ENCODE measurements at regions not wholly inside any gene's neighbourhood (a gene's known extent, or its start where the extent isn't known, plus 50 kb on each side); places are given as distances from the start of the nearest gene placed in this dataset.

GRCh38 chr13:107475753-107476453, 739.4 kb downstream of the LIG4 start:
- DNase-seq (ENCODE audit: low spot score), result no peak

DNA sequence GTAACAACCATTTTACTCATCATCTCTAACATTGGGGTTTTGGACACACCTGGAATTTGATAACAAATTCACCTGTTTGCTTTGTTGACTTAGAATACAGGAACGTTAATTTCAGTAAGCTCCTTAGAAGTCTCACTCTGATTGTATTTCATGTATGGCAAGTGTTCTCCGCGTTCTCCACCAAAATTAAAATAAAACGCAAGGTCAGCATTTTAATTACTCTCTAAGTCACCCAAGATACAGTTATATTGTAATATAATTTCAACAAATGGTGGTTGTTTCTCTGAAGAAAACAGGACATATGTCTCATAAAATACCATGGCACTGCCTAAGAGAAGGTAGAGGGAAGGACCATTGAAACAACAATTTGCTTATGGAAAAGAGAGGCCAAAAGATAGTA, 742.1 kb downstream of the LIG4 start:
- DNase-seq (ENCODE audit: low spot score), result no peak

- no peak for DNase-seq (ENCODE audit: low spot score)
Observed at GRCh38 chr13:107466326-107467099, 748.8 kb downstream of the LIG4 start.

- no peak for DNase-seq (ENCODE audit: low spot score)
Observed at GRCh38 chr13:107462501-107462900, 752.8 kb downstream of the LIG4 start.

DNA sequence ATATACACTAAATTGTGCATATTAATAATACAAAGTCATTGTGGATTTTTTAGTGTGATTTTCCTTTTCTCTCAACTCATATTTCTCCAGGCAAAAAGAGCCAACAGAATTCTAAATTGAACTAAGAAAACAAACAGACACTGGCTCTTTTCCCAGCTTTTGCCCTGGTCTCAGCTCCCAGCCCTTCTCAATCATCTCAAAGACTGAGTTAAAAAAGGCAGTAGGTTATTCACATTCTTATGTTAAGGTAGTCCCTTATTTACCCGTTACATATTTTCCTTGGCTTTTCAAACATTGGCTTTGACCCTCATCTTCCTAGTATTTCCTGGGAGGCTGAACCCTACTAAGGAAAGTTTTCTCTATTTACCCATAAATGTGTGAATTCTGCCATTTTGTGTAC, 753.6 kb downstream of the LIG4 start:
- no peak for DNase-seq (ENCODE audit: low spot score)

DNA sequence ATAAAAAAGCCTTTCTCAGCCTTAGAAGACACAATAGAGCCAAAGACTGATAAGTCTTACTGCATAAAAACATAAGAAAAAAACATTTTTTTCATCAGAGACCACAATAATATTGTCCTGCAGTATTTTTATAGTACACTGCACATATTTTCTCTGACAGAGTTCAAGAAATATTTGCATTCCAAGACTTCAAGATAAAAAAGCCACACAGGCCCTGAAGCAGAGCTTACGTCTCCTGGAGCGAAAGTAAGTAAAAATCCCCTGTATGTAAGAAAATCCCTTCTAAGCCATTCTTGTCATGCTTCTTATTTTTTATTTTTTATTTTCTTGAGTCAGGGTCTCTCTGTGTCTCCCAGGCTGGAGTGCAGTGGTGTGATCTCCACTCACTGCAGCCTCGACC, 755.9 kb downstream of the LIG4 start:
- no peak for DNase-seq (ENCODE audit: low spot score)

DNA sequence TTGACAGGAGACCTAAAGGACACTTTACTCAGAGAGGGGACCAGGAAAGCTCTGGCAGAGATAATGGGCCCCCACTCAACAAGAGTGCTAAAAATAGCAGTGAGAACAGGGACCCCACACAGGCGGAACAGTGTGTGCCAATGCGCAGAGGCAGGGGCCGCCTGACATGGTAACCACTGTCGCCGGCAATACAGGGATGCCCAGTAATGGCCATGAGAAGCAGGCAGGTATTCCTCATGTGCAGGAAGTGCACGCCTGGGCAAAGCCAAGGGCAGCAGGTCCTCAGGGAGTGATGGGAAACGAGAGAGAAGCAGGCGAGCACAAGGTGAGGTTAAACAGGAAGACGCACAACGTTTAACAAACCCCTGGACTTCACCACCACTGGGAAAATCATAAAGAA, 757.1 kb downstream of the LIG4 start:
- no peak for DNase-seq (ENCODE audit: low spot score)

DNA sequence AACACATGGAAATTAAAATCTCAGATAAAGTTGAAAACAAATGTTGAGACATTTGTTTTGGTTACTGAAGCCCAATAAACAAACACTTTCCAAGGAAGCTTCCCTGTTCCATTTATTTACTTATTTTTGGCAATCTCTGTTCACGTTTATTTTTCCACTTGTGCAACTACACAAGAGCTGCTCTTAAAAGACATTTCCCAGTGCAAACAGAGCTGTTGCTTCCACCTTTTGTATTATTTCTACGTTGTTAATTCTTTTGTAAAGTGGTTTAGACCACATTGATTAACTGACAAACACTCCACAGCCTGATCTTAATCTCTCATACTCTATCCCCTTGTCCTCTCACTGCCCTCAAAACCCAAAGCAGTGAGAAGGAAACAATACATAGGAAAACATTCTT, 757.6 kb downstream of the LIG4 start:
- DNase-seq (ENCODE audit: low spot score), result no peak

DNA sequence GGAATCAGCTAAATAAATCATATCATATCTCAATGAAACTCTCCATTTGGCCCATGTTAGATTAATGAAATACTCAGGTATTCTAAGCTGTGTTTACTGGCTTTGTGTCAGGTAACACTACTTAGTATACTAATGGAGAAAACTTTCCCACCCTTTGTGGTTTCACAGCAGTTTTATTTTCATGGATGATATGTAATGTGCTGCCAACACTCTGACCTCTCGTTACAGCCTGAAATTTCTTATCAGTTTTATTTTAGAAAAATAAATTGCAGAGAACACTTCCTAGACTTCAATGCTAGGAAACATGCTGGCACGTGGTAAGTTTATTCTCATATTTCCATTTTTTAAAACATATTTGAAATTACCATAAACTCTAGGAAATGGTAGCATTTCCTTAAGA, 758.9 kb downstream of the LIG4 start:
- DNase-seq (ENCODE audit: low spot score), result no peak

DNA sequence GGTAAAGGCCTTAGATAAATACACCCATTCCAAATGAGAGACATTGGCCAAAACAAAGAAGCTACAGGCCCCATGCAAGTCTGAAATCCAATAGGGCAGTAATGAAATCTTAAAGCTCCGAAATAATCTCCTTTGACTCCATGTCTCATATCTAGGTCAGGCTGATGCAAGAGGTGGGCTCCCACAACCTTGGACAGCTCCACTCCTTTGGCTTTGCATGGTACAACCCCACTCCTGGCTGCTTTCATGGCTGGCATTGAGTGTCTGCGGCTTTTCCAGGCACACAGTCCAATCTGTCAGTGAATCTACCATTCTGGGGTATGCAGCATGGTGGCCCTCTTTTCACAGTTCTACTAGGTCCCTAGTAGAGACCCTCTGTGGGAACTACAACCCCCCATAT, 762.5 kb downstream of the LIG4 start:
- no peak for DNase-seq (ENCODE audit: low spot score)

DNA sequence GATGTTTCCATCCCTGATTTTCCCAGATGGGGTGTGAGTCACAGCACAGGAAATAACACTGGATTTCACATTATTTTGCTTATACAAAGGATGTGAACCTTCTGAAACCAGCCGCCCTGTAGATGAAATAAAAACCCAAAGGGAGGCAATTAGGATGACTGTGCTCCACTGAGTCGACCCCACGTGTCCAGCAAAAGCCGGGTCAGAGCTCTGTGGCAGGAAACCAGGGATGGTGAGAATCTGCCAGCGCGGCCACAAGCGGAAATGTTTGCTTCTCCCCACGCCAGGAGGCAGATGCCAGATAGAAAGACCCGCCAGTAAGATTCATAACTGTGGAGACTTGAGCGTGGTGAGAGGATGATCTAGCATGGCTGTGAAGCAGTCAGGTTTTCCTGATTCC, 764.4 kb downstream of the LIG4 start:
- no peak for DNase-seq (ENCODE audit: low spot score)

GRCh38 chr13:107450431-107450830, 764.9 kb downstream of the LIG4 start:
- DNase-seq (ENCODE audit: low spot score), result no peak

DNA sequence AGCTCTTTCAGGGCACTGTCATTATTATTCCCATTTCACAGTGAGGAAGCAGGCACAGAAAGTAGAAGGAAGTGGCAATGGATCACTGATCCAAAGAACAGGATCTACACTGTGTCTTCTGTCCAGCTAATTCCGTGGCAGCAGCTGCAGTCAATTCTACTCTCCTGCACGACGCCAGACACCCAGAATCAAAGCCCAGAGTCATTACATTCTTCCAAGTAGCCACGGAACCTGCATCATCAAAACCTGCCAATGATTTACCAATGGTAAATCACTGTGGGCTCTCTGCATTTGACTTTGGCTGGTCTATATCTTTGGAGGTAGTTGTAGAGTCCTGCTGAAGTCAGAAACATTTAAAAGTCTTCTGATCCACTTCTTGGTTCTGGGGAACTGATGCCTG, 767.7 kb downstream of the LIG4 start:
- DNase-seq (ENCODE audit: low spot score), result no peak

- DNase-seq (ENCODE audit: low spot score), result no peak
Observed at GRCh38 chr13:107441279-107441678, 774.1 kb downstream of the LIG4 start.

- no peak for DNase-seq (ENCODE audit: low spot score)
Observed at GRCh38 chr13:107438251-107438650, 777.1 kb downstream of the LIG4 start.

GRCh38 chr13:107434347-107434746, 781.0 kb downstream of the LIG4 start:
- no peak for DNase-seq (ENCODE audit: low spot score)

GRCh38 chr13:107427536-107427935, 787.8 kb downstream of the LIG4 start:
- DNase-seq (ENCODE audit: low spot score), result no peak

- DNase-seq (ENCODE audit: low spot score), result no peak
Observed at GRCh38 chr13:107422421-107422820, 792.9 kb downstream of the LIG4 start.

DNA sequence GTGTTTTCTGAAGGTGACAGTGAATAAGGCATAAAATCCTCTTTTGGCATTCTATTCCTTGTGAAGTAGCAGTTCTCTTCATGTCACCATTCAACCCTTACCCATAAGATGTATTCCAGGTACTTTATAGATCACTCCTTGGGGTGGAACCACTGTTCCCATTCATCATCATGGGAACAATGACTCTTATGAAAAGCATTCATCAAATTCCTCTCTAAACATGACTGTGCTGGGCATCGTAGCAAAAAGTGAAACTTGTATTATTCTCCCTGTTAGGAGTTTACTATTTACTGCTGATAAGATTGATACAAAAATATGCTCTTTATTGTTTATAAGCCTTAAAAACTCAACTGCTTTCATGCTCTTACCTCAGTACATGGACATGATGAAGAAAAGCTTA, 793.4 kb downstream of the LIG4 start:
- DNase-seq (ENCODE audit: low spot score), result no peak

- no peak for DNase-seq (ENCODE audit: low spot score)
Observed at GRCh38 chr13:107421028-107421427, 794.3 kb downstream of the LIG4 start.

DNA sequence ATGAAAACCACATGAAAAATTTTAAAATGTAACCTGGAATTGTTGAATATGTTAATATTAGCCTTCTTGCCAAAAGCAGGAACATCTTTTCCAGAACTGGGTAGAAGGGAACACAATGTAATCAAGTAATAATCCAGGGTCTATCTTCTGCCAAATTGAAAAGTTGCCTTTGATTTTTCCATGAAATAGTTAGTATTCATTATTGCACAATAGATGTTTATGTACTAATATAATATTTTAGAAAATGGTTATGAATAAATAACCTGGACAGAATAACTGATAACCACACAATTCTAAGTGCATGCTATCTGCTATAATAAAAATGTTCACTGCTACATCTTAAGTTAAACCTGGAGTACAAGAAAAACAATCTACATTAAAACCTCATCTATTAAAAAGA, 802.3 kb downstream of the LIG4 start:
- no peak for DNase-seq (ENCODE audit: low spot score)

DNA sequence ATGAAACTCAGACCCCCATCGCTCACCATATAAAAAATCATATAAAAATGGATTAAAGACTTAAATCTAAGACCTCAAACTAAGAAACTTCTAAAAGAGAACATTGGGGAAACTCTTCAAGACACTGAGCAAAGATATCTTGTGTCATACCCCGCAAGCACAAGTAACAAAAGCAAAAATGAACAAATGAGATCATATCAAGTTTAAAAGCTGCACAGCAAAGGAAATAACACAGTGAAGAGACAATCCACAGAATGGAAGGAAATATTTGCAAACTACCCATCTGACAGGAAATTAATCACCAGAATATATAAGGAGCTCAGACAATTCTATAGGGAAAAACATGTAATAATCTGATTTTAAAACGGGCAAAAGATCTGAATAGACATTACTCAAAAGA, 808.3 kb downstream of the LIG4 start:
- no peak for DNase-seq (ENCODE audit: low spot score)

GRCh38 chr13:107395927-107396662, 819.2 kb downstream of the LIG4 start:
- no peak for DNase-seq (ENCODE audit: low spot score)
